ENCODE measurements at regions not wholly inside any gene's neighbourhood (a gene's known extent, or its start where the extent isn't known, plus 50 kb on each side); places are given as distances from the start of the nearest gene placed in this dataset.

- TF ChIP-seq CTCF (IDR thresholded peaks at IDR 0.05; ENCODE audit: low read length) = no peak
- no peak for TF ChIP-seq EZH2 (IDR thresholded peaks at IDR 0.05; ENCODE audit: borderline replicate concordance, low read length)
These were observed 249.3 kb downstream of the ICE1 start for GRCh38 chr5:5671823-5672222.
